ENCODE measurements at regions not wholly inside any gene's neighbourhood (a gene's known extent, or its start where the extent isn't known, plus 50 kb on each side); places are given as distances from the start of the nearest gene placed in this dataset.

GRCh38 chr7:120218712-120219111 is 54.3 kb upstream of the KCND2 start:
- TF ChIP-seq POLR2A (IDR thresholded peaks at IDR 0.05) (no peak), CTCF (IDR thresholded peaks at IDR 0.05) (no peak), POLR2AphosphoS5 (IDR thresholded peaks at IDR 0.05) (no peak), EP300 (IDR thresholded peaks at IDR 0.05) (no peak)
